EL (cell line): ENCODE measurements at regions not wholly inside any gene's neighbourhood (a gene's known extent, or its start where the extent isn't known, plus 50 kb on each side); places are given as distances from the start of the nearest gene placed in this dataset.
"Not testable (repeated sequence)": the region's sequence is repeated elsewhere in the genome, so short reads cannot be mapped to it uniquely, and the experiment has no call there.

Experiments used
- DNase-seq: peaks from one replicate; pipeline ENCODE4 v3.0.0-alpha.2; 2016

- DNase-seq: not testable (repeated sequence)
These were observed 954.5 kb upstream of the ADAMTS5 start for GRCh38 chr21:27921421-27921820.

GRCh38 chr21:27917966-27918365 lies 951.1 kb upstream of the ADAMTS5 start:
- DNase-seq: not testable (repeated sequence)

GRCh38 chr21:27916326-27916725 lies 949.4 kb upstream of the ADAMTS5 start:
- peak; percentile 18 for DNase-seq

GRCh38 chr21:27912133-27912532 lies 945.2 kb upstream of the ADAMTS5 start:
- not testable (repeated sequence) for DNase-seq

- DNase-seq: not testable (repeated sequence)
These were observed 942.6 kb upstream of the ADAMTS5 start for GRCh38 chr21:27909487-27909886.

GRCh38 chr21:27908816-27909215 lies 941.9 kb upstream of the ADAMTS5 start:
- not testable (repeated sequence) for DNase-seq

- not testable (repeated sequence) for DNase-seq
These were observed 936.0 kb upstream of the ADAMTS5 start for GRCh38 chr21:27902904-27903303.

- DNase-seq: peak; percentile 19
These were observed 926.7 kb upstream of the ADAMTS5 start for GRCh38 chr21:27893619-27894018.

GRCh38 chr21:27891495-27891894 lies 924.6 kb upstream of the ADAMTS5 start:
- not testable (repeated sequence) for DNase-seq

GRCh38 chr21:27887808-27888455 lies 921.0 kb upstream of the ADAMTS5 start:
- not testable (repeated sequence) for DNase-seq

- no peak for DNase-seq
These were observed 918.4 kb upstream of the ADAMTS5 start for GRCh38 chr21:27885296-27885711.

- DNase-seq: not testable (repeated sequence)
These were observed 914.4 kb upstream of the ADAMTS5 start for GRCh38 chr21:27881331-27881730.

GRCh38 chr21:27872411-27872810 lies 905.5 kb upstream of the ADAMTS5 start:
- DNase-seq: peak; percentile 6

GRCh38 chr21:27870755-27871154 lies 903.9 kb upstream of the ADAMTS5 start:
- DNase-seq: not testable (repeated sequence)

- DNase-seq: not testable (repeated sequence)
These were observed 893.5 kb upstream of the ADAMTS5 start for GRCh38 chr21:27860314-27860955.

- DNase-seq: not testable (repeated sequence)
These were observed 891.4 kb upstream of the ADAMTS5 start for GRCh38 chr21:27858053-27858825.

- not testable (repeated sequence) for DNase-seq
These were observed 890.1 kb upstream of the ADAMTS5 start for GRCh38 chr21:27856988-27857387.

GRCh38 chr21:27841084-27841672 lies 874.3 kb upstream of the ADAMTS5 start:
- no peak for DNase-seq

- DNase-seq: no peak
These were observed 873.4 kb upstream of the ADAMTS5 start for GRCh38 chr21:27840262-27840661.

GRCh38 chr21:27839512-27840115 lies 872.7 kb upstream of the ADAMTS5 start:
- DNase-seq: no peak

GRCh38 chr21:27838573-27838972 lies 871.7 kb upstream of the ADAMTS5 start:
- no peak for DNase-seq

- DNase-seq: no peak
These were observed 871.0 kb upstream of the ADAMTS5 start for GRCh38 chr21:27837936-27838335.

- no peak for DNase-seq
These were observed 866.4 kb upstream of the ADAMTS5 start for GRCh38 chr21:27833298-27833697.
